ENCODE measurements at regions not wholly inside any gene's neighbourhood (a gene's known extent, or its start where the extent isn't known, plus 50 kb on each side); places are given as distances from the start of the nearest gene placed in this dataset.
"Not testable (repeated sequence)": the region's sequence is repeated elsewhere in the genome, so short reads cannot be mapped to it uniquely, and the experiment has no call there.

- no peak overlapping the region for H3K27ac ChIP-seq (ENCODE audit: poor library complexity, severe bottlenecking)
- DNase-seq (ENCODE audit: low spot score) (no peak), ATAC-seq (ENCODE audit: low read depth) (no peak)
- H3K9me3 ChIP-seq (ENCODE audit: severe bottlenecking), result no peaks in the 10 kb centered on the region
- H3K4me1 ChIP-seq (ENCODE audit: insufficient read depth, poor library complexity, severe bottlenecking), result peaks cover 8% of the 10 kb centered on the region
- no peak overlapping the region for H3K4me3 ChIP-seq (ENCODE audit: severe bottlenecking)
- H3K27me3 ChIP-seq (ENCODE audit: insufficient read depth, poor library complexity, severe bottlenecking), result no peaks in the 10 kb centered on the region
- no peak for TF ChIP-seq CTCF (IDR thresholded peaks at IDR 0.05; ENCODE audit: poor library complexity, severe bottlenecking)
- H3K36me3 ChIP-seq (ENCODE audit: low read depth), result no peaks in the 10 kb centered on the region
These were observed 1009.7 kb downstream of the VRK1 start for GRCh38 chr14:97806891-97807290.

GRCh38 chr14:97808541-97808940 lies 1011.4 kb downstream of the VRK1 start:
- H3K4me3 ChIP-seq (ENCODE audit: severe bottlenecking); H3K36me3 ChIP-seq (ENCODE audit: low read depth); H3K4me1 ChIP-seq (ENCODE audit: insufficient read depth, poor library complexity, severe bottlenecking); H3K9me3 ChIP-seq (ENCODE audit: severe bottlenecking); ATAC-seq (ENCODE audit: low read depth); DNase-seq (ENCODE audit: low spot score); H3K27ac ChIP-seq (ENCODE audit: poor library complexity, severe bottlenecking); H3K27me3 ChIP-seq (ENCODE audit: insufficient read depth, poor library complexity, severe bottlenecking): not testable (repeated sequence)

GRCh38 chr14:97813556-97813955 lies 1016.4 kb downstream of the VRK1 start:
- no peak for DNase-seq (ENCODE audit: low spot score)
- no peak for ATAC-seq (ENCODE audit: low read depth)
- TF ChIP-seq CTCF (IDR thresholded peaks at IDR 0.05; ENCODE audit: poor library complexity, severe bottlenecking), result no peak
- Histone ChIP-seq H3K4me3 (ENCODE audit: severe bottlenecking) (no peak overlapping the region), H3K27ac (ENCODE audit: poor library complexity, severe bottlenecking) (no peak overlapping the region), H3K27me3 (ENCODE audit: insufficient read depth, poor library complexity, severe bottlenecking) (no peaks in the 10 kb centered on the region), H3K4me1 (ENCODE audit: insufficient read depth, poor library complexity, severe bottlenecking) (no peaks in the 10 kb centered on the region), H3K9me3 (ENCODE audit: severe bottlenecking) (no peaks in the 10 kb centered on the region), H3K36me3 (ENCODE audit: low read depth) (no peaks in the 10 kb centered on the region)

DNA sequence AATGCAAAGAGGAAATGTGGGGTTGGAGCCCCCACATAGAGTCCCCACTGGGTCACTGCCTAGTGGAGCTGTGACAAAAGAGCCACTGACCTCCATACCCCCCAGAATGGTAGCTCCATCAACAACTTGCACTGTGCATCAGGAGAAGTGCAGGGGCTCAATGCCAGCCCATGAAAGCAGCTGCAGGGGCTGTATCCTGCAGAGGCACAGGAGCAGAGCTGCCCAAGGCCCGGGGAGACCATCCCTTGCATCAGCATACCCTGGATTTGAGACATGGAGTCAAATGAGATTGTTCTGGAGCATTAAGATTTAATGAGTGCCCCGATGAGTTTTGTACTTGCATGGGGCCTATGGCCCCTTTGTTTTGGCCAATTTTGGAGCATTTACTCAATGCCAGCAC lies 1023.6 kb downstream of the VRK1 start:
- Histone ChIP-seq H3K27ac (ENCODE audit: poor library complexity, severe bottlenecking) (no peak overlapping the region), H3K4me3 (ENCODE audit: severe bottlenecking) (no peak overlapping the region), H3K36me3 (ENCODE audit: low read depth) (no peaks in the 10 kb centered on the region), H3K9me3 (ENCODE audit: severe bottlenecking) (no peaks in the 10 kb centered on the region), H3K27me3 (ENCODE audit: insufficient read depth, poor library complexity, severe bottlenecking) (no peaks in the 10 kb centered on the region), H3K4me1 (ENCODE audit: insufficient read depth, poor library complexity, severe bottlenecking) (no peaks in the 10 kb centered on the region)
- no peak for ATAC-seq (ENCODE audit: low read depth)
- no peak for DNase-seq (ENCODE audit: low spot score)
- no peak for TF ChIP-seq CTCF (IDR thresholded peaks at IDR 0.05; ENCODE audit: poor library complexity, severe bottlenecking)

DNA sequence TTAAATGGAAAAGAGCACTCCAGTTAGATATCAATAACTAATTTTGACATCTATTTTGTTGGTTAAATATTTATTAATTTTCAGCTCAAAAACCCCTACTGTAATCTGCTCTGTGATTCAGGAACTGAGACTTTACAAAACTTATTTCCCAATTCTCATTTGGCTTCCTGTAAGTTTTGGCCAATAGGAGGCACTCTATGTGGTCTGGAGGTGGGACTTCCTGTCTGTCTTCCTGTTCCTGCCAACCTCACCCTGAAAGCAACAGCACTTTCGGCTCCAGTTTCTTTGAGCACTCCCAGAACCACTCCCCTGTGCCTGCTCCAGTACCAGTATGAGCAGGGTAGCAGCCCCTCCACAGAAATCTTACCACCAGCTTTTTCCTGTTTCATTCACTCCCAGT lies 1027.0 kb downstream of the VRK1 start:
- DNase-seq (ENCODE audit: low spot score) (no peak), ATAC-seq (ENCODE audit: low read depth) (no peak)
- H3K4me3 ChIP-seq (ENCODE audit: severe bottlenecking), result no peak overlapping the region
- no peaks in the 10 kb centered on the region for H3K4me1 ChIP-seq (ENCODE audit: insufficient read depth, poor library complexity, severe bottlenecking)
- no peak overlapping the region for H3K27ac ChIP-seq (ENCODE audit: poor library complexity, severe bottlenecking)
- no peaks in the 10 kb centered on the region for H3K36me3 ChIP-seq (ENCODE audit: low read depth)
- no peaks in the 10 kb centered on the region for H3K9me3 ChIP-seq (ENCODE audit: severe bottlenecking)
- no peak for TF ChIP-seq CTCF (IDR thresholded peaks at IDR 0.05; ENCODE audit: poor library complexity, severe bottlenecking)
- H3K27me3 ChIP-seq (ENCODE audit: insufficient read depth, poor library complexity, severe bottlenecking), result no peaks in the 10 kb centered on the region

Data from RWPE2 (cell line).